HepG2 (cell line): ENCODE measurements at regions not wholly inside any gene's neighbourhood (a gene's known extent, or its start where the extent isn't known, plus 50 kb on each side); places are given as distances from the start of the nearest gene placed in this dataset.

ENCODE experiments used
- HCFC1 ChIP-seq: fragments of 150-350 bp; IDR thresholded peaks from 2 replicates; pipeline ENCODE4 v1.6.1; 2014; ENCODE audit warnings: low read depth, low read length
- HNF4G ChIP-seq, 2 experiments: sonication (generic) in 1 of 2; formaldehyde crosslinking in 1 of 2; IDR thresholded peaks; 2 replicates each; pipeline versions ENCODE4 v1.4.0 to v1.6.1; 2011 to 2020; ENCODE audit warnings: borderline replicate concordance in 2 of 2, low read depth in 2 of 2, mild to moderate bottlenecking in 2 of 2, low read length in 1 of 2, missing genetic modification reagents in 1 of 2, moderate library complexity in 1 of 2
- POLR2A ChIP-seq, 2 experiments: IDR thresholded peaks; 2 replicates each; pipeline ENCODE4 v1.6.1; 2011; ENCODE audit warnings: low read depth in 2 of 2, low read length in 2 of 2, mild to moderate bottlenecking in 1 of 2, moderate library complexity in 1 of 2; ENCODE audit not compliant: insufficient read depth in 1 of 2
- RBM22 ChIP-seq: fragments of 200-400 bp; formaldehyde crosslinking; optimal IDR thresholded peaks from 2 replicates; pipeline ENCODE3; 2017; ENCODE audit warnings: mild to moderate bottlenecking, low read length, moderate library complexity
- ZKSCAN1 ChIP-seq: fragments of 150-350 bp; IDR thresholded peaks from 2 replicates; pipeline ENCODE4 v1.6.1; 2014; ENCODE audit warnings: low read length
- ZNF121 ChIP-seq: sonication (generic); formaldehyde crosslinking; IDR thresholded peaks from 2 replicates; pipeline ENCODE4 v1.5.0; 2020; ENCODE audit warnings: mild to moderate bottlenecking, missing genetic modification reagents
- ZNF24 ChIP-seq: fragments of 450-650 bp; IDR thresholded peaks from 2 replicates; pipeline ENCODE4 v1.6.1; 2017; ENCODE audit warnings: antibody characterized with exemption, mild to moderate bottlenecking
- ZNF446 ChIP-seq: sonication (generic); formaldehyde crosslinking; IDR thresholded peaks from 2 replicates; pipeline ENCODE4 v1.5.0; 2020; ENCODE audit warnings: mild to moderate bottlenecking, missing genetic modification reagents
- ZNF543 ChIP-seq: sonication (generic); formaldehyde crosslinking; IDR thresholded peaks from 2 replicates; pipeline ENCODE4 v1.4.0; 2020; ENCODE audit warnings: mild to moderate bottlenecking, missing genetic modification reagents
- ZNF660 ChIP-seq: sonication (generic); formaldehyde crosslinking; IDR thresholded peaks from 2 replicates; pipeline ENCODE4 v1.5.1; 2020; ENCODE audit warnings: mild to moderate bottlenecking, low read depth, missing genetic modification reagents, borderline replicate concordance
- ZNF781 ChIP-seq: sonication (generic); formaldehyde crosslinking; IDR thresholded peaks from 2 replicates; pipeline ENCODE4 v1.5.1; 2020; ENCODE audit warnings: borderline replicate concordance, mild to moderate bottlenecking, missing genetic modification reagents; ENCODE audit errors: not compliant biosample characterization
- TF ChIP-seq, protein P1 (sequence below): sonication (generic); formaldehyde crosslinking; IDR thresholded peaks from 2 replicates; pipeline ENCODE4 v1.4.0; 2020; ENCODE audit warnings: missing genetic modification reagents
- TF ChIP-seq, protein P2 (sequence below): sonication (generic); formaldehyde crosslinking; IDR thresholded peaks from 2 replicates; pipeline ENCODE4 v1.9.0; 2021; ENCODE audit warnings: missing genetic modification reagents, borderline replicate concordance

GRCh38 chr15:53128652-53129051, 338.5 kb upstream of the ONECUT1 start:
- TF ChIP-seq ZNF660 (CRISPR knock-in tag), result no peak
- TF ChIP-seq ZNF446 (CRISPR knock-in tag), result no peak
- no peak for TF ChIP-seq HNF4G (IDR thresholded peaks at IDR 0.05; ENCODE audit: borderline replicate concordance, low read depth, low read length)
- no peak for TF ChIP-seq HNF4G (CRISPR knock-in tag; IDR thresholded peaks at IDR 0.05; ENCODE audit: borderline replicate concordance, low read depth)
- TF ChIP-seq ZNF543 (CRISPR knock-in tag), result no peak
- TF ChIP-seq, protein P1, sequence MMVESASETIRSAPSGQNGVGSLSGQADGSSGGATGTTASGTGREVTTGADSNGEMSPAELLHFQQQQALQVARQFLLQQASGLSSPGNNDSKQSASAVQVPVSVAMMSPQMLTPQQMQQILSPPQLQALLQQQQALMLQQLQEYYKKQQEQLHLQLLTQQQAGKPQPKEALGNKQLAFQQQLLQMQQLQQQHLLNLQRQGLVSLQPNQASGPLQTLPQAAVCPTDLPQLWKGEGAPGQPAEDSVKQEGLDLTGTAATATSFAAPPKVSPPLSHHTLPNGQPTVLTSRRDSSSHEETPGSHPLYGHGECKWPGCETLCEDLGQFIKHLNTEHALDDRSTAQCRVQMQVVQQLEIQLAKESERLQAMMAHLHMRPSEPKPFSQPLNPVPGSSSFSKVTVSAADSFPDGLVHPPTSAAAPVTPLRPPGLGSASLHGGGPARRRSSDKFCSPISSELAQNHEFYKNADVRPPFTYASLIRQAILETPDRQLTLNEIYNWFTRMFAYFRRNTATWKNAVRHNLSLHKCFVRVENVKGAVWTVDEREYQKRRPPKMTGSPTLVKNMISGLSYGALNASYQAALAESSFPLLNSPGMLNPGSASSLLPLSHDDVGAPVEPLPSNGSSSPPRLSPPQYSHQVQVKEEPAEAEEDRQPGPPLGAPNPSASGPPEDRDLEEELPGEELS (CRISPR knock-in tag), result no peak
- TF ChIP-seq ZNF781, result no peak
- no peak for TF ChIP-seq ZNF24
- no peak for TF ChIP-seq ZNF121 (CRISPR knock-in tag)
- TF ChIP-seq HCFC1, result no peak
- TF ChIP-seq, protein P2, sequence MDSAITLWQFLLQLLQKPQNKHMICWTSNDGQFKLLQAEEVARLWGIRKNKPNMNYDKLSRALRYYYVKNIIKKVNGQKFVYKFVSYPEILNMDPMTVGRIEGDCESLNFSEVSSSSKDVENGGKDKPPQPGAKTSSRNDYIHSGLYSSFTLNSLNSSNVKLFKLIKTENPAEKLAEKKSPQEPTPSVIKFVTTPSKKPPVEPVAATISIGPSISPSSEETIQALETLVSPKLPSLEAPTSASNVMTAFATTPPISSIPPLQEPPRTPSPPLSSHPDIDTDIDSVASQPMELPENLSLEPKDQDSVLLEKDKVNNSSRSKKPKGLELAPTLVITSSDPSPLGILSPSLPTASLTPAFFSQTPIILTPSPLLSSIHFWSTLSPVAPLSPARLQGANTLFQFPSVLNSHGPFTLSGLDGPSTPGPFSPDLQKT (CRISPR knock-in tag), result no peak
- TF ChIP-seq ZKSCAN1, result no peak
- no peak for TF ChIP-seq POLR2A (IDR thresholded peaks at IDR 0.05; ENCODE audit: insufficient read depth in 1 of 2, low read depth in 2 of 2, low read length in 2 of 2)
- no peak for TF ChIP-seq RBM22
